Activated T-helper 17 cell treated with anti-CD3 and anti-CD28 coated beads, Interleukin-2, amount 50 U/mL, for 72 hours (primary cell): ENCODE measurements at regions not wholly inside any gene's neighbourhood (a gene's known extent, or its start where the extent isn't known, plus 50 kb on each side); places are given as distances from the start of the nearest gene placed in this dataset.

Experiments
- ATAC-seq: fragments of 150-1000 bp; cut with Tn5 transposase; replicated peaks from 2 replicates; pipeline ENCODE4 v1.10.0; 2021; ENCODE audit warnings: mild to moderate bottlenecking, moderate library complexity
- H3K27ac Mint-ChIP-seq: one replicate; pipeline ENCODE4 v1.8.0; 2022; ENCODE audit warnings: mixed read lengths
- H3K27me3 Mint-ChIP-seq: one replicate; pipeline ENCODE4 v1.8.0; 2022; ENCODE audit warnings: mixed read lengths
- H3K36me3 Mint-ChIP-seq: one replicate; pipeline ENCODE4 v1.8.0; 2022; ENCODE audit warnings: low read depth, mild to moderate bottlenecking, mixed read lengths
- H3K4me1 Mint-ChIP-seq: one replicate; pipeline ENCODE4 v1.8.0; 2022; ENCODE audit warnings: mixed read lengths
- H3K4me3 Mint-ChIP-seq: one replicate; pipeline ENCODE4 v1.8.0; 2022; ENCODE audit warnings: mild to moderate bottlenecking, mixed read lengths
- H3K9me3 Mint-ChIP-seq: one replicate; pipeline ENCODE4 v1.8.0; 2022; ENCODE audit warnings: mixed read lengths

GRCh38 chr11:24298146-24298545 is 198.7 kb upstream of the LUZP2 start:
- H3K27me3 Mint-ChIP-seq: no peaks in the 10 kb centered on the region
- ATAC-seq: no peak
- no peak overlapping the region for H3K27ac Mint-ChIP-seq
- no peaks in the 10 kb centered on the region for H3K4me1 Mint-ChIP-seq
- peaks cover 18% of the 10 kb centered on the region for H3K9me3 Mint-ChIP-seq
- H3K4me3 Mint-ChIP-seq: no peak overlapping the region
- H3K36me3 Mint-ChIP-seq: no peaks in the 10 kb centered on the region

- Mint-ChIP-seq H3K9me3 (peaks cover 10% of the 10 kb centered on the region), H3K36me3 (no peaks in the 10 kb centered on the region), H3K4me1 (no peaks in the 10 kb centered on the region), H3K4me3 (no peak overlapping the region), H3K27me3 (no peaks in the 10 kb centered on the region), H3K27ac (no peak overlapping the region)
- ATAC-seq: no peak
Observed at GRCh38 chr11:24311974-24312373, 184.9 kb upstream of the LUZP2 start.

GRCh38 chr11:24312464-24313238 is 184.2 kb upstream of the LUZP2 start:
- ATAC-seq: no peak
- H3K27me3 Mint-ChIP-seq: no peaks in the 10 kb centered on the region
- no peaks in the 10 kb centered on the region for H3K36me3 Mint-ChIP-seq
- H3K27ac Mint-ChIP-seq: no peak overlapping the region
- H3K4me1 Mint-ChIP-seq: no peaks in the 10 kb centered on the region
- no peak overlapping the region for H3K4me3 Mint-ChIP-seq
- H3K9me3 Mint-ChIP-seq: peaks cover 10% of the 10 kb centered on the region

DNA sequence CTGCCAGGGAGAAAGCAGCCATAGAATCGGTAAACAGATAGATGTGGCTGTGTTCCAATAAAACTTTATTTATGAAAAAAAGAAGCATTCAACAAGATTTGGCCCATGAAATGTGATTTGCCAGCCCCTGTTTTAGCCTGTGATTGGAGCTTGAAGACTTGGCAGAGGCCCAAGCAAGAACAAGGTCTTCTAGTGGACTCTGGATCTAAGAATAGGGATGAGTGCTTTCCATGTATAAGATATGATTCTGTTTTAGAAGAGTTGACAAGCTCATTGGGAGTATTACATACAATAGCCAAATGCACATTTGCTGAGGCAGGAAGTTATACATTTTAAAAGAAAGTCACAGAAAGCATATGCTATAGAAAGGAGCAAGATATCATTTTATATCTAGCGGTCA is 175.6 kb upstream of the LUZP2 start:
- H3K27ac Mint-ChIP-seq: no peak overlapping the region
- ATAC-seq: no peak
- H3K36me3 Mint-ChIP-seq: no peaks in the 10 kb centered on the region
- H3K4me3 Mint-ChIP-seq: no peak overlapping the region
- H3K4me1 Mint-ChIP-seq: no peaks in the 10 kb centered on the region
- H3K27me3 Mint-ChIP-seq: no peaks in the 10 kb centered on the region
- H3K9me3 Mint-ChIP-seq: peaks cover 18% of the 10 kb centered on the region

DNA sequence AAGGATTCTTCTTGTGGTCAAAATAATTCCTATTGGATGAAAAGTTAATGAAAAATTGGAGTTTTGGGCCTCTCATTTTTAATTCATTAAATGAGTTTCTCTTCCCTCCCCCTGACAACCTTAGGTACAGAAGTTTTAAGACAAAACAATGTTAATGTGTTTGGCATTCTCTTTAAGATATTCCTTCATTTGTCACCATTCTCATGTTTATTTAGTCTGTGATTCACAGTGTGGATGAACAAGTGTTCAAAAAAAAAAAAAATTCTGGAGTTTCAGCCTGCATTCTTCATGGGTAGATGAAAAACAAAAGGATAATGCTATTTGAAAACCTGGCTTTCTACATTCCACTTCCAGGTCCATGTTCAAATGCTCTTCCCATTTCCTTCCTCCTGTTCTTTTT is 172.6 kb upstream of the LUZP2 start:
- Mint-ChIP-seq H3K9me3 (peaks cover 9% of the 10 kb centered on the region), H3K4me1 (no peaks in the 10 kb centered on the region), H3K27ac (no peak overlapping the region), H3K4me3 (no peak overlapping the region), H3K36me3 (no peaks in the 10 kb centered on the region), H3K27me3 (no peaks in the 10 kb centered on the region)
- no peak for ATAC-seq

DNA sequence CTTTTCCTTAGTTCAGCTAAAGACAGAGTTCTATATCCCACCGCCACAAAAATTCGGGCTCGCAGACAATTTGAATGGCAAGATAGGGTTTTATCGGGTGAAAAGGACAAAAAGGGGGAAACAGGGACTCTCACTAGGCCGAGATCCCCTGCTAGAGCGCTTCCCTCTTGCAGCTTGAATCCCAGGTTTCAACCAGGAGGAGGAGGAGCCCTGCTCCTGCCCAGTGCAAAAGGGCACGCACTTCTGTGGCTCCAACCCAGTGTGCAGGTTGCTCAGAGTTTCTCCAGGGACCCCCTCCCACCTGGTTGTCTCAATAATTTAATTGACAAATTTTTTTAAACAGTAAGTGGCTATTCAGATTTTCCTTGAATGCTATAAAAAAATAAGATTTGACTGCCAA is 152.6 kb upstream of the LUZP2 start:
- H3K9me3 Mint-ChIP-seq: no peaks in the 10 kb centered on the region
- H3K27ac Mint-ChIP-seq: no peak overlapping the region
- H3K4me3 Mint-ChIP-seq: no peak overlapping the region
- no peaks in the 10 kb centered on the region for H3K27me3 Mint-ChIP-seq
- no peak for ATAC-seq
- H3K36me3 Mint-ChIP-seq: no peaks in the 10 kb centered on the region
- no peaks in the 10 kb centered on the region for H3K4me1 Mint-ChIP-seq

DNA sequence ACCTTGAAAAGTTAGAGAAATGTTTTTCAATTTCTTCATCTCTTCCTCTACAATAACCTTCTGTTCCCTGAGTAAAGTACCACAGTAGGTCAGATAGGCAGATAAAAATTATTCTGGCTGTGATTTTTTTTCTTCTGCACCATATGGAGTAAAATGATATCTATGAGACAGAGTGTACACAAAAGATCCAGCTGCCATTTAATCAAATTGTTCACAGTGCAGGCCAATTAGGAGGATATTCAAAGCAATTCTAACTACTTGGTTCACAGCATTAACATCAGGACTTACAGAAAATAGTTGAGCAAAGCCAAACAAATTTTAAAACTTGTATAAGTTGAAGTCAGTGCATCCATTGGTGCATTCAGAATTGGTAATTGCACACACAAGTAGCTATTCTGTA is 147.9 kb upstream of the LUZP2 start:
- no peak overlapping the region for H3K27ac Mint-ChIP-seq
- H3K4me1 Mint-ChIP-seq: no peaks in the 10 kb centered on the region
- peaks cover 4% of the 10 kb centered on the region for H3K9me3 Mint-ChIP-seq
- no peaks in the 10 kb centered on the region for H3K36me3 Mint-ChIP-seq
- ATAC-seq: no peak
- no peaks in the 10 kb centered on the region for H3K27me3 Mint-ChIP-seq
- no peak overlapping the region for H3K4me3 Mint-ChIP-seq

GRCh38 chr11:24351179-24351578 is 145.7 kb upstream of the LUZP2 start:
- H3K4me3 Mint-ChIP-seq: no peak overlapping the region
- ATAC-seq: no peak
- no peaks in the 10 kb centered on the region for H3K27me3 Mint-ChIP-seq
- H3K9me3 Mint-ChIP-seq: peaks cover 4% of the 10 kb centered on the region
- H3K36me3 Mint-ChIP-seq: no peaks in the 10 kb centered on the region
- no peaks in the 10 kb centered on the region for H3K4me1 Mint-ChIP-seq
- H3K27ac Mint-ChIP-seq: no peak overlapping the region

DNA sequence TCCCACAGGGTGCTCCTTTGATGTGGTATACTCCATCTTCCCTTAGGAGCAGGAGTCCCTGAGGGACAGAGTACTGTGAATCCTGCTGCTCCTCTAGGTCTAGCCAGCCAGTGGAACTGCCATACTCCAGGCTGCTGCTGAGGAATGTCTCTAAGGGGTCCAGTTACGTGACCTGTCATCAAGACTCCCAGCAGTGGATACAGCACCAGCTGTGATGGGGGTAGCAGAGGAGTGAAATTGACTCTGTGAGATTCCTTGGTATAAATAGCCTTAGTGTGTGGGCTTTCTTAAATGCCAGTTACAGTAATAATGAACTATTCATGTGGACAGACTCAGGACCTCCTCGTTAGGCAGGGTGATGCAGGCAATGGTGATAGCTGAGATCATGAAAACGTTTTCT is 140.4 kb upstream of the LUZP2 start:
- Mint-ChIP-seq H3K36me3 (no peaks in the 10 kb centered on the region), H3K27ac (no peak overlapping the region), H3K9me3 (no peaks in the 10 kb centered on the region), H3K4me1 (no peaks in the 10 kb centered on the region), H3K4me3 (no peak overlapping the region), H3K27me3 (no peaks in the 10 kb centered on the region)
- no peak for ATAC-seq

- Mint-ChIP-seq H3K4me1 (no peaks in the 10 kb centered on the region), H3K4me3 (no peak overlapping the region), H3K27ac (no peak overlapping the region), H3K27me3 (no peaks in the 10 kb centered on the region), H3K9me3 (no peaks in the 10 kb centered on the region), H3K36me3 (no peaks in the 10 kb centered on the region)
- ATAC-seq: no peak
Observed at GRCh38 chr11:24357620-24358410, 139.0 kb upstream of the LUZP2 start.

GRCh38 chr11:24372491-24372890 is 124.4 kb upstream of the LUZP2 start:
- H3K4me1 Mint-ChIP-seq: no peaks in the 10 kb centered on the region
- H3K9me3 Mint-ChIP-seq: peaks cover 3% of the 10 kb centered on the region
- H3K36me3 Mint-ChIP-seq: no peaks in the 10 kb centered on the region
- no peaks in the 10 kb centered on the region for H3K27me3 Mint-ChIP-seq
- H3K4me3 Mint-ChIP-seq: no peak overlapping the region
- ATAC-seq: no peak
- no peak overlapping the region for H3K27ac Mint-ChIP-seq

GRCh38 chr11:24373516-24373915 is 123.3 kb upstream of the LUZP2 start:
- peaks cover 9% of the 10 kb centered on the region for H3K9me3 Mint-ChIP-seq
- no peak for ATAC-seq
- H3K27ac Mint-ChIP-seq: no peak overlapping the region
- H3K4me1 Mint-ChIP-seq: no peaks in the 10 kb centered on the region
- no peak overlapping the region for H3K4me3 Mint-ChIP-seq
- H3K27me3 Mint-ChIP-seq: no peaks in the 10 kb centered on the region
- no peaks in the 10 kb centered on the region for H3K36me3 Mint-ChIP-seq

DNA sequence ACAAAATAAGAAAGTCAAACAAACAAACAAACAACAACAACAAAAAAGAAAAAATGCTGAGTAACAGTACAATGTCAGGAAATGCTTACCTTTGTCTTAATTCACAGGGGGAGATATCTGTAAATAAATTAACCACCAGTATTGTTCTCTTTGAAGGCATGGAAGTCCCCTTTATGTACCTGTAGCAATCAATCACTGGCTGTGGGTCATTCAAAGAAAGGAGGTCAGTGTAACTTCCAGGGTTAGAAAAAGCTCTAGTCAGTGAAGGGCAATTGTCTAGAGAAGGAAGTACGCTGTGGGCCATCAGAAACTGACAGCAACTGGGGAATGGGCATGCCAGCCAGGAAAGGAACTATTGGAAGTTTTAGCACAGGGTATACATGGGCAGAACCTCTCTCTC is 121.5 kb upstream of the LUZP2 start:
- no peaks in the 10 kb centered on the region for H3K4me1 Mint-ChIP-seq
- no peak overlapping the region for H3K4me3 Mint-ChIP-seq
- no peaks in the 10 kb centered on the region for H3K36me3 Mint-ChIP-seq
- H3K9me3 Mint-ChIP-seq: peaks cover 6% of the 10 kb centered on the region
- ATAC-seq: no peak
- no peaks in the 10 kb centered on the region for H3K27me3 Mint-ChIP-seq
- no peak overlapping the region for H3K27ac Mint-ChIP-seq

DNA sequence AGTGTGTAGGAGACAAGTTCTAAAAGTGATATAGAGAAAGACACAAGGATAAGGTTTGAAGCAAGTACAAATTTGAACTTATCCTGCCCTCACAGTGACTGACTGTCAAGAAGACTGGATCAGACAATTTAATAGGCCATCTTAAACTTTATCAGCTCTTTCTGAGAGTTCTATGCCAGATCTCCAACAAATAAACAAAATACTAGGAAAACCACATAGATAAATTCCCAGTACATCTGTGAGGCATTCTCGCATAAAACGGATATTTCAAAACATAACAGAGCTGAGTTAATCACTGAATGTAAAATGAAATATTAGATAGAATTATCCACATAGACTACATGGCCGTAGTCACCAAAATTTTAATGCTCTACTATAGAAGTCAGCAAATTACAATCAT is 120.9 kb upstream of the LUZP2 start:
- no peak for ATAC-seq
- no peaks in the 10 kb centered on the region for H3K36me3 Mint-ChIP-seq
- H3K4me3 Mint-ChIP-seq: no peak overlapping the region

GRCh38 chr11:24383137-24383536 is 113.7 kb upstream of the LUZP2 start:
- ATAC-seq: no peak
- Mint-ChIP-seq H3K27me3 (no peaks in the 10 kb centered on the region), H3K4me3 (no peak overlapping the region), H3K36me3 (no peaks in the 10 kb centered on the region), H3K9me3 (peaks cover 14% of the 10 kb centered on the region), H3K4me1 (no peaks in the 10 kb centered on the region), H3K27ac (no peak overlapping the region)

More for the DNA sequence above, 120.9 kb upstream of the LUZP2 start:
- Mint-ChIP-seq H3K27me3 (no peaks in the 10 kb centered on the region), H3K27ac (no peak overlapping the region), H3K9me3 (peaks cover 6% of the 10 kb centered on the region), H3K4me1 (no peaks in the 10 kb centered on the region)
